ENCODE measurements at regions not wholly inside any gene's neighbourhood (a gene's known extent, or its start where the extent isn't known, plus 50 kb on each side); places are given as distances from the start of the nearest gene placed in this dataset.

DNA sequence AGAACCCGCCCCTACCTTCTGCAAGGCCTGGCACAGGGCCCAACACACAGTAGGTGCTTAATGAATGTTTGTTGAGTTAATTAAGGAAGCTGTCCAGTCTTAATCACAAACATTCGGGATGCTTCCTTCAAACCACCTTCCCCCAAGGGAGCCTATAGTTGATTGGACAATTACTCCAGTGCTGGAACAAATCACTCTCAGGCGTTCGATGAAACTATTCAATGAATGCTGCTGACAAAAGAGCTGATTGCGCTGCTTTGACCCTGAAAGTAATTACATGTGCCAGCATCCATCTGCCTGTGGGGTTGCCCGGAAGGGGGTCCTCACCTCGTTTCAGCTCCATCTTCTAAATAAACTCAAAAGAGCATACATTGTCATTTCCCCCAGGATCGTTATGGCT lies 112.0 kb upstream of the SRSF6 start:
- H3K27ac ChIP-seq (ENCODE audit: low read length, poor library complexity, severe bottlenecking), result no peak overlapping the region
- no peak overlapping the region for H3K14ac ChIP-seq (ENCODE audit: low read length in 2 of 2)
- H2BK5ac ChIP-seq (ENCODE audit: low read depth, low read length, poor library complexity, severe bottlenecking), result no peak overlapping the region
- no peak overlapping the region for H2BK15ac ChIP-seq (ENCODE audit: low read depth, poor library complexity, severe bottlenecking)
- no peak for DNase-seq
- H2AFZ ChIP-seq (ENCODE audit: low read depth, low read length), result no peak overlapping the region
- peaks cover 26% of the 10 kb centered on the region for H3K9me3 ChIP-seq (ENCODE audit: control insufficient read depth, low read length)
- no peak overlapping the region for H2BK120ac ChIP-seq (ENCODE audit: low read depth, low read length)
- H3K4me3 ChIP-seq (ENCODE audit: insufficient read depth in 1 of 2, low read depth in 1 of 2, low read length in 2 of 2), result no peak overlapping the region
- no peak overlapping the region for H3K23ac ChIP-seq (ENCODE audit: low read length in 2 of 2)
- no peaks in the 10 kb centered on the region for H3K79me1 ChIP-seq (replicated peaks; ENCODE audit: low read length, poor library complexity, severe bottlenecking)
- no peak overlapping the region for H3K9ac ChIP-seq (ENCODE audit: low read length)
- no peak overlapping the region for H3K4ac ChIP-seq (ENCODE audit: low read depth in 1 of 2, low read length in 2 of 2)
- no peak overlapping the region for H3K4me2 ChIP-seq (ENCODE audit: low read length, poor library complexity, severe bottlenecking)
- WGBS, result 71% methylated on average over 5 of the region's 8 CpGs
- H2BK12ac ChIP-seq (ENCODE audit: low read length in 2 of 2), result no peak overlapping the region
- no peak overlapping the region for H4K8ac ChIP-seq (ENCODE audit: low read length)
- H3K36me3 ChIP-seq (ENCODE audit: control insufficient read depth in 1 of 2, insufficient read depth in 2 of 2, low read depth in 1 of 2, low read length in 2 of 2), result no peaks in the 10 kb centered on the region
- H4K91ac ChIP-seq (ENCODE audit: low read length), result no peak overlapping the region
- H2AK5ac ChIP-seq (ENCODE audit: low read length, severe bottlenecking), result no peak overlapping the region
- H3K4me1 ChIP-seq (ENCODE audit: control insufficient read depth, insufficient read depth, low read depth, low read length), result no peaks in the 10 kb centered on the region
- H3K18ac ChIP-seq (ENCODE audit: low read depth in 1 of 2, low read length in 2 of 2), result no peak overlapping the region
- H3K27me3 ChIP-seq (ENCODE audit: control insufficient read depth in 1 of 2, insufficient read depth in 1 of 2, low read length in 2 of 2), result peaks cover 0 to 3% of the 10 kb centered on the region in 2 experiments

DNA sequence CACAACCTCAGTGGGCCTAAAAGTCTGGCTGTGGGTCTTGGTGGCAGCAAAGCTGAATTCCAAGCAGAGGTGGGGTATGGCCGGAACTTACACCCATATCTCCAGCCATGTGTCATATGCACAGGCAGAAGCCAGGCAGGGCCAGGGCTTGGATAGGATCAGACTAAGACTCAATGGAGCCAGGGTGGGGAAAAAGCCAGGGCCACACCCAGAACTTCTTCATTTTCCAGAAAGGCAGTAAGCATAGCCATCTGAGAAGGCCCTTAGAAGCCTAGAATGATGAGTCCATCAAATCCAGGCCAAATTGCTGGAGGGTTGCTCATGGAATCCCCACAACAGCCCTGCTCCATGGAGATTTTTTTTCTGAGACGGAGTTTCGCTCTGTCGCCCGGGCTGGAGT lies 116.2 kb upstream of the SRSF6 start:
- Histone ChIP-seq H3K4me2 (ENCODE audit: low read length, poor library complexity, severe bottlenecking) (no peak overlapping the region), H2AK5ac (ENCODE audit: low read length, severe bottlenecking) (no peak overlapping the region)

DNA sequence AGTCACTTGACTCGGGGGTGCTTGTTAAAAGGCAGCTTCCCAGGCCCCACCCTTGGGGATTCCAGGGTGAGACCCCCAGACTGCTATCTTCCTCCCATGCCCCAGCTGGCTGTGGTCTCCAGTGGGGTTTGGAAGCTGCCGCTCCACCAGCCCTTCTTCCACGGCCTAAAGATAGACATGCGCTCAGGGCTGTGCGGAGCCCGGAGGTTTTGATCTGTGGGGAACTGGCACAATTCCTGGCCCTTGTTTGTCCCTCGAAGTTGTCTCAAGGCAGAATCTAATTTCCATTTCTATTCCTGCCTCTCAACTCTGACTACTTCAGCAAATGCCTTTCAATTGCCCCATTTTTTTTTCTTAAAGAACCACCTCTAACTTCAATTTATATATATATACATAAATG lies 120.7 kb upstream of the SRSF6 start:
- Histone ChIP-seq H3K9ac (ENCODE audit: low read length) (no peak overlapping the region), H3K4me1 (ENCODE audit: control insufficient read depth, insufficient read depth, low read depth, low read length) (no peaks in the 10 kb centered on the region), H2BK12ac (ENCODE audit: low read length in 2 of 2) (no peak overlapping the region), H2AK5ac (ENCODE audit: low read length, severe bottlenecking) (no peak overlapping the region), H2BK15ac (ENCODE audit: low read depth, poor library complexity, severe bottlenecking) (no peak overlapping the region), H4K8ac (ENCODE audit: low read length) (no peak overlapping the region), H2BK120ac (ENCODE audit: low read depth, low read length) (no peak overlapping the region), H2BK5ac (ENCODE audit: low read depth, low read length, poor library complexity, severe bottlenecking) (no peak overlapping the region), H3K79me1 (replicated peaks; ENCODE audit: low read length, poor library complexity, severe bottlenecking) (no peaks in the 10 kb centered on the region), H4K91ac (ENCODE audit: low read length) (no peak overlapping the region), H3K27ac (ENCODE audit: low read length, poor library complexity, severe bottlenecking) (no peak overlapping the region), H3K4ac (ENCODE audit: low read depth in 1 of 2, low read length in 2 of 2) (no peak overlapping the region), H3K36me3 (ENCODE audit: control insufficient read depth in 1 of 2, insufficient read depth in 2 of 2, low read depth in 1 of 2, low read length in 2 of 2) (no peaks in the 10 kb centered on the region), H3K4me3 (ENCODE audit: insufficient read depth in 1 of 2, low read depth in 1 of 2, low read length in 2 of 2) (no peak overlapping the region), H2AFZ (ENCODE audit: low read depth, low read length) (no peak overlapping the region), H3K4me2 (ENCODE audit: low read length, poor library complexity, severe bottlenecking) (no peak overlapping the region), H3K27me3 (ENCODE audit: control insufficient read depth in 1 of 2, insufficient read depth in 1 of 2, low read length in 2 of 2) (no peaks in the 10 kb centered on the region), H3K23ac (ENCODE audit: low read length in 2 of 2) (no peak overlapping the region), H3K14ac (ENCODE audit: low read length in 2 of 2) (no peak overlapping the region), H3K18ac (ENCODE audit: low read depth in 1 of 2, low read length in 2 of 2) (no peak overlapping the region), H3K9me3 (ENCODE audit: control insufficient read depth, low read length) (peaks cover 22% of the 10 kb centered on the region)
- DNase-seq, result no peak
- 84% methylated on average over 7 of the region's 7 CpGs for WGBS

More for the DNA sequence above, 116.2 kb upstream of the SRSF6 start:
- Histone ChIP-seq H3K27ac (ENCODE audit: low read length, poor library complexity, severe bottlenecking) (no peak overlapping the region), H4K91ac (ENCODE audit: low read length) (no peak overlapping the region), H3K9me3 (ENCODE audit: control insufficient read depth, low read length) (peaks cover 26% of the 10 kb centered on the region), H2BK5ac (ENCODE audit: low read depth, low read length, poor library complexity, severe bottlenecking) (no peak overlapping the region), H3K27me3 (ENCODE audit: control insufficient read depth in 1 of 2, insufficient read depth in 1 of 2, low read length in 2 of 2) (no peaks in the 10 kb centered on the region), H3K4me3 (ENCODE audit: insufficient read depth in 1 of 2, low read depth in 1 of 2, low read length in 2 of 2) (no peak overlapping the region), H3K4ac (ENCODE audit: low read depth in 1 of 2, low read length in 2 of 2) (no peak overlapping the region), H3K36me3 (ENCODE audit: control insufficient read depth in 1 of 2, insufficient read depth in 2 of 2, low read depth in 1 of 2, low read length in 2 of 2) (no peaks in the 10 kb centered on the region), H3K4me1 (ENCODE audit: control insufficient read depth, insufficient read depth, low read depth, low read length) (no peaks in the 10 kb centered on the region), H3K79me1 (replicated peaks; ENCODE audit: low read length, poor library complexity, severe bottlenecking) (no peaks in the 10 kb centered on the region), H4K8ac (ENCODE audit: low read length) (no peak overlapping the region), H2BK120ac (ENCODE audit: low read depth, low read length) (no peak overlapping the region), H2BK15ac (ENCODE audit: low read depth, poor library complexity, severe bottlenecking) (no peak overlapping the region), H3K9ac (ENCODE audit: low read length) (no peak overlapping the region), H3K18ac (ENCODE audit: low read depth in 1 of 2, low read length in 2 of 2) (no peak overlapping the region), H3K14ac (ENCODE audit: low read length in 2 of 2) (no peak overlapping the region), H2BK12ac (ENCODE audit: low read length in 2 of 2) (no peak overlapping the region), H2AFZ (ENCODE audit: low read depth, low read length) (no peak overlapping the region), H3K23ac (ENCODE audit: low read length in 2 of 2) (no peak overlapping the region)
- 65% methylated on average over 5 of the region's 5 CpGs for WGBS
- DNase-seq, result no peak

DNA sequence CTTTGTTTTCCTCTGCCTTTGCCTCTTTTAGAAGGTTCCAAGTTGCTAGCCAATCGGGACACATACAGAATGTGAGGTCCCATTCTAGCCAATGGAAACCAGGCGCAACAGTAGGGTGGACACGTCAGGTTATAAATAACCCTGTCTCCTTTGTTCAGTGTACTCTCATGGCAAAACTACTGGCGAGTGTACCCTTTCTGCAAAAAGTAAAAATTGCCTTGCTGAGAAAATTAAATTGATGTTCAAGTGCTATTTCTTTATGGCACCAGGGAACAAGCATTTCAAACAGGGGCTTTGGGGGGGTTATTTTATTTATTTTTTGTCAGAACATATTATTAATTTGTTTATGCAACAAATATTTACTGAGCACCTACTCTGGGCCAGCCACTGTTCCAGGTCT lies 123.6 kb upstream of the SRSF6 start:
- H3K9me3 ChIP-seq (ENCODE audit: control insufficient read depth, low read length), result peaks cover 22% of the 10 kb centered on the region

More for the DNA sequence above, 123.6 kb upstream of the SRSF6 start:
- no peak overlapping the region for H2BK12ac ChIP-seq (ENCODE audit: low read length in 2 of 2)
- H3K4me1 ChIP-seq (ENCODE audit: control insufficient read depth, insufficient read depth, low read depth, low read length), result no peaks in the 10 kb centered on the region
- H3K9ac ChIP-seq (ENCODE audit: low read length), result no peak overlapping the region
- no peaks in the 10 kb centered on the region for H3K79me1 ChIP-seq (replicated peaks; ENCODE audit: low read length, poor library complexity, severe bottlenecking)
- H2BK5ac ChIP-seq (ENCODE audit: low read depth, low read length, poor library complexity, severe bottlenecking), result no peak overlapping the region
- no peak overlapping the region for H2AK5ac ChIP-seq (ENCODE audit: low read length, severe bottlenecking)
- WGBS, result 70% methylated on average over 4 of the region's 4 CpGs
- H3K18ac ChIP-seq (ENCODE audit: low read depth in 1 of 2, low read length in 2 of 2), result no peak overlapping the region
- no peak overlapping the region for H3K4me3 ChIP-seq (ENCODE audit: insufficient read depth in 1 of 2, low read depth in 1 of 2, low read length in 2 of 2)
- no peak overlapping the region for H2AFZ ChIP-seq (ENCODE audit: low read depth, low read length)
- no peak overlapping the region for H4K8ac ChIP-seq (ENCODE audit: low read length)
- H3K36me3 ChIP-seq (ENCODE audit: control insufficient read depth in 1 of 2, insufficient read depth in 2 of 2, low read depth in 1 of 2, low read length in 2 of 2), result no peaks in the 10 kb centered on the region
- H2BK15ac ChIP-seq (ENCODE audit: low read depth, poor library complexity, severe bottlenecking), result no peak overlapping the region
- H3K27ac ChIP-seq (ENCODE audit: low read length, poor library complexity, severe bottlenecking), result no peak overlapping the region
- H3K23ac ChIP-seq (ENCODE audit: low read length in 2 of 2), result no peak overlapping the region
- no peak overlapping the region for H3K4me2 ChIP-seq (ENCODE audit: low read length, poor library complexity, severe bottlenecking)
- no peak overlapping the region for H4K91ac ChIP-seq (ENCODE audit: low read length)
- H2BK120ac ChIP-seq (ENCODE audit: low read depth, low read length), result no peak overlapping the region
- H3K27me3 ChIP-seq (ENCODE audit: control insufficient read depth in 1 of 2, insufficient read depth in 1 of 2, low read length in 2 of 2), result no peaks in the 10 kb centered on the region
- H3K14ac ChIP-seq (ENCODE audit: low read length in 2 of 2), result no peak overlapping the region
- no peak for DNase-seq
- H3K4ac ChIP-seq (ENCODE audit: low read depth in 1 of 2, low read length in 2 of 2), result no peak overlapping the region
